Gastroesophageal sphincter (tissue), 4 donors: ENCODE measurements at regions not wholly inside any gene's neighbourhood (a gene's known extent, or its start where the extent isn't known, plus 50 kb on each side); places are given as distances from the start of the nearest gene placed in this dataset.

Source experiments
- ATAC-seq: fragments of 150-250 bp; one replicate; pipeline ENCODE4 v1.9.1; 2016; ENCODE audit warnings: mild to moderate bottlenecking, moderate library complexity
- H3K27ac ChIP-seq, 4 donors: fragments of 200-600 bp; sonication (generic) in 3 of 4; 1 replicate in 3 of 4; 2 replicates in 1 of 4; pipeline ENCODE4 v1.5.1; 2016 to 2019
- H3K27me3 ChIP-seq: fragments of 200-600 bp; sonication (generic); one replicate; pipeline ENCODE4 v1.5.1; 2019
- H3K36me3 ChIP-seq, 2 donors: fragments of 200-600 bp; sonication (generic); one replicate each; pipeline ENCODE4 v1.5.1; 2019; ENCODE audit warnings: control low read depth in 1 of 2
- H3K4me1 ChIP-seq, 3 donors: fragments of 200-600 bp; sonication (generic); 1 replicate in 2 of 3; 2 replicates in 1 of 3; pipeline ENCODE4 v1.5.1; 2016 to 2019; ENCODE audit warnings: control low read depth in 2 of 3
- H3K4me3 ChIP-seq, 2 donors: fragments of 200-600 bp; sonication (generic); one replicate each; pipeline ENCODE4 v1.5.1; 2019; ENCODE audit warnings: mild to moderate bottlenecking in 1 of 2, moderate library complexity in 1 of 2
- H3K9me3 ChIP-seq, 3 donors: fragments of 200-600 bp; sonication (generic); one replicate each; pipeline ENCODE4 v1.5.1; 2017 to 2019; ENCODE audit warnings: control low read depth in 2 of 3
- EP300 ChIP-seq: sonication (generic); formaldehyde crosslinking; IDR thresholded peaks from one replicate; pipeline ENCODE4 v1.6.1; 2017; ENCODE audit warnings: antibody characterized with exemption, mild to moderate bottlenecking
- POLR2A ChIP-seq, 2 donors: fragments of 450-650 bp; IDR thresholded peaks; one replicate each; pipeline ENCODE4 v1.6.1; 2017; ENCODE audit warnings: antibody characterized with exemption in 2 of 2, mild to moderate bottlenecking in 2 of 2, moderate library complexity in 1 of 2
- POLR2AphosphoS5 ChIP-seq: sonication (generic); formaldehyde crosslinking; IDR thresholded peaks from one replicate; pipeline ENCODE4 v1.6.1; 2017; ENCODE audit warnings: antibody characterized with exemption
- WGBS, 2 donors: methylation state at CpG; one replicate each; pipeline ENCODE4 v1.1.5; 2018; ENCODE audit warnings: low coverage in 1 of 2; 5-methylcytosine and 5-hydroxymethylcytosine counted together
- TF ChIP-seq, protein P1 (sequence below), 4 experiments: fragments of 200-600 bp in 2 of 4; fragments of 450-650 bp in 2 of 4; sonication (generic) in 1 of 4; IDR thresholded peaks; one replicate each; pipeline ENCODE4 v1.5.1; 2017 to 2019; ENCODE audit warnings: antibody characterized with exemption in 4 of 4, mild to moderate bottlenecking in 2 of 4, moderate library complexity in 2 of 4

DNA sequence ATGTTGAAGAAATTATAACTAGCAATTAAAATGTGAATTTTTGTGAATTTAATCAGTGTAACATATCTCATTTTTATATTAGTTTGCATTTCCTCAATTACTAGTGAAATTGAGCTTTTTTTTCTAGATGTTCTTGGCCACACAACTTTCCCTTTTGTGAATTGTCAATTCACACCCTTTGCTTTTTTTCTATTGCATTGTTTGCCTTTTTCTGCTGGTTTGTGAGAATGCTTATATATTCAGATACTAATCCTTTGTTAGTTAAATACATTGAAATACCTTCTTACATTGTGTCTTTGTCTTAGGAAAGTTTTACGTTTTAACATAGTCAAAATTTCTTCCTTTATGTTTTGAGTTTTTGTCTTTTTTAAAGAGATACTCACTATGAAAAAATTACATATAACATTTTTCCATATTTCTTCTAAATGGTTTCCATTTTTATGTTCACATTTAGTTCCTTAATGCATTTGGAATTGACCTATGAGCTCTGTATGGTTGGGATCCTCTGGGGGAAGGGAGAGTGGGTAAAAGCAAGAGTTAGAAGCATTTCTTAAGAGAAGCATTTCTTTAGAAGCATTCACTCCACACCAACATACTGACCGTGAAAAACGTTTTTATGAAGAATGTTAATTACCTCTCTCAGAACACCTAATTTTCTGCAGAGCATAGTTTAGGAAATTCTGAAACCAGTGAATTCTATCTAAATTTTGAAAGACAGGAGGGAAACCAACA lies 126.0 kb downstream of the CAPZA3 start:
- no peaks in the 10 kb centered on the region for H3K27me3 ChIP-seq
- no peak overlapping the region for H3K27ac ChIP-seq
- H3K4me3 ChIP-seq, result no peak overlapping the region
- WGBS, 2 donors, result 74 to 85% methylated on average over 2 to 3 of the region's 3 CpGs
- no peak for ATAC-seq
- H3K9me3 ChIP-seq, result no peaks in the 10 kb centered on the region
- TF ChIP-seq POLR2AphosphoS5, result no peak
- H3K4me1 ChIP-seq, result peaks cover 0 to 21% (median 2%) of the 10 kb centered on the region in 3 donors
- no peaks in the 10 kb centered on the region for H3K36me3 ChIP-seq

DNA sequence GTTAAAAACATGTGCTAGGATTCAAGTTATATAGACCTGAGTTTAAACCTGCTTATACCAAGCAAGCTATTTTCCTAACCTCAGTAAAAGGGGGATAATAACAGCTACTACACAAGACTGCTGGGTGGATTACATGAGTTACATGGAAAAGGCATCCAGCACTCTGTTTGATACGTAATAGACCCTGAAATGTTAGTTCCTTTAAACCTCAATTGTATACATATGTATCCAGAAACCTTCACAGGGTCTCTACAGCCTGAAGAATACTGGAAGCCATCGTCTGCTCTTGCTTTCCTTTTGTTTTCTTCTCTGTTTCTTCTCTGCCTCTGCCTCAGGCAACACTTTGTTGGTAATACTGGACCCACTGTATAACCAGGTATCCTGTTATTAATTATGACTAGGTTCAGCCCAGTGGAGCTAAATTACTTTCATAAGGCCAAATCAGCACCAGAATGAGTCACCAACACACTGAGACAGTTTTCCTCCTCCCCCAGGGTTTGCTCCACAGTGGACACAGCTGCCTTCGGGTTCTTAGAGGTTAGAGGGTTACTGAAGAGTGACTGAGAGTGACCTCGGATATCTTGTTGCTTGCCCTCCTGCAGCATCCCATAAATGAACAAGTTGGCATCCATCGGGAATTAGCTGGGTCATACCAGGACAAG lies 127.1 kb downstream of the CAPZA3 start:
- TF ChIP-seq POLR2A (IDR thresholded peaks at IDR 0.05), result no peak
- Histone ChIP-seq H3K4me3 (no peak overlapping the region), H3K27me3 (no peaks in the 10 kb centered on the region), H3K27ac (no peak overlapping the region), H3K36me3 (no peaks in the 10 kb centered on the region), H3K9me3 (no peaks in the 10 kb centered on the region), H3K4me1 (peaks cover 0 to 28% (median 2%) of the 10 kb centered on the region in 3 donors)
- no peak for ATAC-seq
- WGBS, 2 donors, result 37 to 40% methylated on average over 5 of the region's 5 CpGs

DNA sequence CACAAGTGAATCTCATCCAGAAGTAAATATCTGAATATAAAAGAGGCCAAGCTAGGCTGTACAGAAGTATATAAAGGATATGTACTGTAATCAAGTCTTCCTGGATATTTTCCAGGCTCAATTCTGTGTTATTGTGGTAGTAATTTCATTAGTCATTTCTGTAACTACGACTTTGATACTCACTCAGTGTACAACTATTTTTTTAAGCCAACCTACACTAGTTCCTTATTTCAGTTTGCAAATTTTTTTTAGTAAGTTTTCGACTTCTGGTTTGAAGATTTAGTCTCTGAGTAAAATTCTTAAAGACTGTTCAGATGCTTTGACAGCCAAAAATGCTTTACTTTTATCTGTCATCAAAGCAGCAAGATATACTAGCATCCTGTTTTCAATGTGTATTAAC lies 130.8 kb downstream of the CAPZA3 start:
- 20% methylated on average over 2 of the region's 2 CpGs for WGBS, 2 donors
- Histone ChIP-seq H3K27me3 (no peaks in the 10 kb centered on the region), H3K27ac (peak overlapping the region in 1 of 4 donors; percentile 42), H3K4me1 (peaks cover 0 to 33% (median 2%) of the 10 kb centered on the region in 3 donors), H3K9me3 (no peaks in the 10 kb centered on the region), H3K36me3 (no peaks in the 10 kb centered on the region), H3K4me3 (no peak overlapping the region)
- ATAC-seq, result no peak
- TF ChIP-seq POLR2A (IDR thresholded peaks at IDR 0.05), result no peak
- TF ChIP-seq POLR2AphosphoS5, result no peak

DNA sequence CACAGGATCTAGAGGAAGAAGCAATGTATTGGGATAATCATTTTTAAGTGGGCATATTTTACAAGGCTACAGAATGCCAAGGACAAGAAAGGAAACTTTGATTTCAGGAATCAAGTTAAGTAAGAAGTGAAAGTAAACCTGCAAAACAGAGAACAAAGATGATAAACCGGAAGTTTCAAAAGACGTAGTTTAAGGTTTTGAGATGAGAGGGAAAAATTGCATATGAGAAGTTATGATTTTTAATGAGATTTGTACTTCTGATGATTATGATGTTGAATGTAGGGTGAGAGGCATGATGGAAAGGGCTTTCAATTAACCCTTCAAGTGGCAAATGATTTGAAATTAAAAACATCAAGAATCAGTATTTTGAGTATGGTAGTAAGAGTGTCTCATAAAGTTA lies 134.9 kb downstream of the CAPZA3 start:
- Histone ChIP-seq H3K4me3 (no peak overlapping the region), H3K9me3 (no peaks in the 10 kb centered on the region), H3K27ac (no peak overlapping the region), H3K27me3 (no peaks in the 10 kb centered on the region), H3K4me1 (peaks cover 0 to 33% (median 5%) of the 10 kb centered on the region in 3 donors), H3K36me3 (no peaks in the 10 kb centered on the region)
- TF ChIP-seq POLR2A (IDR thresholded peaks at IDR 0.05) (no peak), EP300 (no peak), POLR2AphosphoS5 (no peak)
- TF ChIP-seq, protein P1, sequence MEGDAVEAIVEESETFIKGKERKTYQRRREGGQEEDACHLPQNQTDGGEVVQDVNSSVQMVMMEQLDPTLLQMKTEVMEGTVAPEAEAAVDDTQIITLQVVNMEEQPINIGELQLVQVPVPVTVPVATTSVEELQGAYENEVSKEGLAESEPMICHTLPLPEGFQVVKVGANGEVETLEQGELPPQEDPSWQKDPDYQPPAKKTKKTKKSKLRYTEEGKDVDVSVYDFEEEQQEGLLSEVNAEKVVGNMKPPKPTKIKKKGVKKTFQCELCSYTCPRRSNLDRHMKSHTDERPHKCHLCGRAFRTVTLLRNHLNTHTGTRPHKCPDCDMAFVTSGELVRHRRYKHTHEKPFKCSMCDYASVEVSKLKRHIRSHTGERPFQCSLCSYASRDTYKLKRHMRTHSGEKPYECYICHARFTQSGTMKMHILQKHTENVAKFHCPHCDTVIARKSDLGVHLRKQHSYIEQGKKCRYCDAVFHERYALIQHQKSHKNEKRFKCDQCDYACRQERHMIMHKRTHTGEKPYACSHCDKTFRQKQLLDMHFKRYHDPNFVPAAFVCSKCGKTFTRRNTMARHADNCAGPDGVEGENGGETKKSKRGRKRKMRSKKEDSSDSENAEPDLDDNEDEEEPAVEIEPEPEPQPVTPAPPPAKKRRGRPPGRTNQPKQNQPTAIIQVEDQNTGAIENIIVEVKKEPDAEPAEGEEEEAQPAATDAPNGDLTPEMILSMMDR (IDR thresholded peaks at IDR 0.05), result no peak
- 44 to 65% methylated on average over 2 of the region's 2 CpGs for WGBS, 2 donors
- ATAC-seq, result no peak

DNA sequence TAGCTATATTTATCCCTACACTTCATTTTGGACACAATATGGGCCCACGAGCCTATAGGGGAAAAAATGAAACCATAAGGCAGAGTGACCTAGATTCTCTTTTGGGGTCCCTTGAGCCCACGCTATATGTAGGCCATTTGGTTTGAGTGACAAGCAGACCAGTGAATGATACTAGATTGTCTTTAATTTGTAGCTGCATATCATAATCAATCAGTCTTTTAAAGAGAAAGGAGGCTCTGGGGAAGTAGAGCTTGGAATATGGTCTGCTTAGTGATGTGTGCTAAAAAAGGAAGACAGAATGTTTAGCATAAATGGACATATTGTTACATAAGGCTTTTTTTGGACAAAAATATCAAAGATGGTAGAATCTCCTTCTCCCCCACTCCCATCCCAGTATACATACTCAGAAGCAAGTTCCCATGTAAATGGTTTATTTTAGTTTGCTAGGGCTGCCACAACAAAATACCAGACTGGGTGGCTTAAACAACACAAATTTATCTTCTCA lies 140.8 kb downstream of the CAPZA3 start:
- TF ChIP-seq EP300 (no peak), POLR2AphosphoS5 (no peak), POLR2A (IDR thresholded peaks at IDR 0.05) (no peak)
- TF ChIP-seq, protein P1 (IDR thresholded peaks at IDR 0.05), result no peak
- ATAC-seq, result no peak
- Histone ChIP-seq H3K27ac (no peak overlapping the region), H3K4me1 (peaks cover 0 to 14% (median 5%) of the 10 kb centered on the region in 3 donors), H3K36me3 (no peaks in the 10 kb centered on the region), H3K4me3 (no peak overlapping the region), H3K9me3 (no peaks in the 10 kb centered on the region), H3K27me3 (no peaks in the 10 kb centered on the region)
- 80 to 89% methylated on average over 1 to 2 of the region's 2 CpGs for WGBS, 2 donors

DNA sequence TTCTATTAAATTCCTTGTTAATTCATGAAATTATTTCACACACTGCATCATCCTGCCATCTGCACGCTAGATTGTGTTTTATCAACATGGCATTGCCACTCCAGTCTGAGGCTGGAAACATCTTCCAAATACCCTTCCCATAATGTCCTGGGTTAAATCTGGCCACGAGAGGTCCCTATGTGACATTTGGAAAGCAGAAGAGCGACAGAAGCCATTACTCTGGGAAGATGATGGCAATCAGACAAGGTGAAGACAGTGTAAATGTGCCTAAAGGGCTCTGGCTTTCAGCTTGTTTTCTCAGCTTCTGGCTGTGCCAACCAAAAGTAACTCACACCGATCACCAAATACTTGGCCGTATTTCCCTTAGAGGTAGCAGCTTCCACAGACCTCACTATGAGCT lies 144.8 kb downstream of the CAPZA3 start:
- no peak overlapping the region for H3K4me3 ChIP-seq
- no peaks in the 10 kb centered on the region for H3K27me3 ChIP-seq
- no peak overlapping the region for H3K27ac ChIP-seq
- no peaks in the 10 kb centered on the region for H3K36me3 ChIP-seq
- 80 to 100% methylated on average over 1 to 5 of the region's 5 CpGs for WGBS, 2 donors
- H3K4me1 ChIP-seq, result peaks cover 0 to 18% (median 9%) of the 10 kb centered on the region in 3 donors
- no peak for ATAC-seq
- TF ChIP-seq, protein P1 (IDR thresholded peaks at IDR 0.05), result no peak
- TF ChIP-seq POLR2A (IDR thresholded peaks at IDR 0.05) (no peak), POLR2AphosphoS5 (no peak), EP300 (no peak)
- no peaks in the 10 kb centered on the region for H3K9me3 ChIP-seq
